Mammary epithelial cell (primary cell): ENCODE measurements at regions not wholly inside any gene's neighbourhood (a gene's known extent, or its start where the extent isn't known, plus 50 kb on each side); places are given as distances from the start of the nearest gene placed in this dataset.

Source experiments
- EZH2 ChIP-seq: IDR thresholded peaks from 2 replicates; pipeline ENCODE4 v1.6.1; 2012; ENCODE audit warnings: low read length, inconsistent platforms, borderline replicate concordance
- TF ChIP-seq, protein P1 (sequence below), 2 donors: IDR thresholded peaks in 1 of 2; conservative IDR thresholded peaks in 1 of 2; 2 replicates each; pipeline ENCODE4 v1.5.1; 2011 to 2012; ENCODE audit warnings: inconsistent platforms in 2 of 2, low read length in 2 of 2, mild to moderate bottlenecking in 2 of 2, control low read depth in 1 of 2, low read depth in 1 of 2; ENCODE audit not compliant: insufficient read depth in 1 of 2; ENCODE audit errors: extremely low read depth in 1 of 2

DNA sequence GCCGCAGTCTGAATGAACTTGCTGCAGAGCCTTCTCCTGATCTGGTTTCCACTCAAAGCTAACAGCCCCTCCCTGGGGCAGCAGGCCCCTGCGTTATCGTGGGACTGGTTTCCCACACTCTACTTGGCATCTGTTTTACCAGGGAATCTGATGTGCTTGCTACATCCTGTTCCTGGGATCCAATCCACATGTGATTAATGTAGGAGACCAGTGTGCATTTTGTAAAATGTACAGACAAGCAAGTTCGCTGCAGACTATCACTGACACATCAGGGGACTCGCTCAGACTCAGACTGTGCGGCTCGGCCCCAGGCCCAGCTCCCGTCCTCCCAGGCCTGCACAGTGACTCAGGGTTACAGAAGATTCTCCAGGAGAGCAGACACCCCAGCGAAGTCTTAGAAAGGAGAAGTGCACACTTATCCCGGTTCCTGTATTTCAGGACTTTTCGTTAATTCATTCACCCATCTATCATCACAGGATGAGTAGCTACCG is 340.1 kb downstream of the MATN1 start:
- TF ChIP-seq, protein P1, sequence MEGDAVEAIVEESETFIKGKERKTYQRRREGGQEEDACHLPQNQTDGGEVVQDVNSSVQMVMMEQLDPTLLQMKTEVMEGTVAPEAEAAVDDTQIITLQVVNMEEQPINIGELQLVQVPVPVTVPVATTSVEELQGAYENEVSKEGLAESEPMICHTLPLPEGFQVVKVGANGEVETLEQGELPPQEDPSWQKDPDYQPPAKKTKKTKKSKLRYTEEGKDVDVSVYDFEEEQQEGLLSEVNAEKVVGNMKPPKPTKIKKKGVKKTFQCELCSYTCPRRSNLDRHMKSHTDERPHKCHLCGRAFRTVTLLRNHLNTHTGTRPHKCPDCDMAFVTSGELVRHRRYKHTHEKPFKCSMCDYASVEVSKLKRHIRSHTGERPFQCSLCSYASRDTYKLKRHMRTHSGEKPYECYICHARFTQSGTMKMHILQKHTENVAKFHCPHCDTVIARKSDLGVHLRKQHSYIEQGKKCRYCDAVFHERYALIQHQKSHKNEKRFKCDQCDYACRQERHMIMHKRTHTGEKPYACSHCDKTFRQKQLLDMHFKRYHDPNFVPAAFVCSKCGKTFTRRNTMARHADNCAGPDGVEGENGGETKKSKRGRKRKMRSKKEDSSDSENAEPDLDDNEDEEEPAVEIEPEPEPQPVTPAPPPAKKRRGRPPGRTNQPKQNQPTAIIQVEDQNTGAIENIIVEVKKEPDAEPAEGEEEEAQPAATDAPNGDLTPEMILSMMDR (conservative IDR thresholded peaks at IDR 0.05 in 1 of 2, IDR thresholded peaks at IDR 0.05 in 1 of 2; ENCODE audit: extremely low read depth in 1 of 2, insufficient read depth in 1 of 2, low read depth in 1 of 2, low read length in 2 of 2), result no peak
- no peak for TF ChIP-seq EZH2
